Gastrocnemius medialis (tissue), 4 donors: ENCODE measurements at regions not wholly inside any gene's neighbourhood (a gene's known extent, or its start where the extent isn't known, plus 50 kb on each side); places are given as distances from the start of the nearest gene placed in this dataset.

Experiments
- POLR2A ChIP-seq, 2 donors: fragments of 450-650 bp; IDR thresholded peaks; one replicate each; pipeline ENCODE4 v1.6.1; 2017; ENCODE audit warnings: antibody characterized with exemption in 2 of 2, mild to moderate bottlenecking in 2 of 2, moderate library complexity in 2 of 2
- TF ChIP-seq, protein P1 (sequence below), 5 experiments: fragments of 450-650 bp in 3 of 5; fragments of 200-600 bp in 2 of 5; sonication (generic) in 2 of 5; IDR thresholded peaks in 4 of 5; conservative IDR thresholded peaks in 1 of 5; 1 replicate in 4 of 5; 2 replicates in 1 of 5; pipeline ENCODE4 v1.5.1; 2016 to 2019; ENCODE audit warnings: antibody characterized with exemption in 5 of 5, mild to moderate bottlenecking in 3 of 5, moderate library complexity in 3 of 5

DNA sequence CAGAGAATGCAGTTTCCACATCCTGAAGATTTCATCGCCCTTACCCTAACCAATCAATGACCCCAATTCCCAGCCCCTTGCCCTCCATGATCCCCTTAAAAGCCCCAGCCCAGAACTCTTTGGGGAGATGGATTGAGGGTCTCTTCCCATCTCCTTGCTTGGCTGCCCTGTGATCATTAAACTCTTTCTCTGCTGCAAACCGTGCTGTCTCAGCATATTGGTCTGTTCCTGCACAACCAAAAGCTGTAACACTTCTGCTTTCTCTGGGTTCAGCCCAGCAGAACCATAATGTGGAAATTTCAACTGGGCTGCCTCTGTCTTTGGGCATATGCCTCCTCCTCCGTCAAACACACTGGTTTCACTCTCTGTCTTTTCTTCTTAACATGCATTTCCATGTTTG is 67.0 kb upstream of the NLRP1 start:
- TF ChIP-seq, protein P1, sequence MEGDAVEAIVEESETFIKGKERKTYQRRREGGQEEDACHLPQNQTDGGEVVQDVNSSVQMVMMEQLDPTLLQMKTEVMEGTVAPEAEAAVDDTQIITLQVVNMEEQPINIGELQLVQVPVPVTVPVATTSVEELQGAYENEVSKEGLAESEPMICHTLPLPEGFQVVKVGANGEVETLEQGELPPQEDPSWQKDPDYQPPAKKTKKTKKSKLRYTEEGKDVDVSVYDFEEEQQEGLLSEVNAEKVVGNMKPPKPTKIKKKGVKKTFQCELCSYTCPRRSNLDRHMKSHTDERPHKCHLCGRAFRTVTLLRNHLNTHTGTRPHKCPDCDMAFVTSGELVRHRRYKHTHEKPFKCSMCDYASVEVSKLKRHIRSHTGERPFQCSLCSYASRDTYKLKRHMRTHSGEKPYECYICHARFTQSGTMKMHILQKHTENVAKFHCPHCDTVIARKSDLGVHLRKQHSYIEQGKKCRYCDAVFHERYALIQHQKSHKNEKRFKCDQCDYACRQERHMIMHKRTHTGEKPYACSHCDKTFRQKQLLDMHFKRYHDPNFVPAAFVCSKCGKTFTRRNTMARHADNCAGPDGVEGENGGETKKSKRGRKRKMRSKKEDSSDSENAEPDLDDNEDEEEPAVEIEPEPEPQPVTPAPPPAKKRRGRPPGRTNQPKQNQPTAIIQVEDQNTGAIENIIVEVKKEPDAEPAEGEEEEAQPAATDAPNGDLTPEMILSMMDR (IDR thresholded peaks at IDR 0.05 in 4 of 5, conservative IDR thresholded peaks at IDR 0.05 in 1 of 5): no peak
- TF ChIP-seq POLR2A (IDR thresholded peaks at IDR 0.05): no peak
